Loucy (cell line): ENCODE measurements at regions not wholly inside any gene's neighbourhood (a gene's known extent, or its start where the extent isn't known, plus 50 kb on each side); places are given as distances from the start of the nearest gene placed in this dataset.

Experiments used
- H2AFZ ChIP-seq: fragments of 200-600 bp; sonication (generic); 2 replicates; pipeline ENCODE4 v1.6.0; 2016; ENCODE audit warnings: antibody characterized with exemption, mild to moderate bottlenecking, low read length, moderate library complexity
- H3F3A ChIP-seq: fragments of 200-600 bp; 2 replicates; pipeline ENCODE4 v1.6.0; 2016; ENCODE audit warnings: antibody characterized with exemption, low read depth, mild to moderate bottlenecking
- H3K27me3 ChIP-seq: fragments of 200-600 bp; sonication (generic); 2 replicates; pipeline ENCODE4 v1.6.1; 2014; ENCODE audit warnings: low read length, mild to moderate bottlenecking; ENCODE audit not compliant: insufficient read depth, poor library complexity, severe bottlenecking
- H3K36me3 ChIP-seq: fragments of 200-600 bp; sonication (generic); 2 replicates; pipeline ENCODE4 v1.6.1; 2016; ENCODE audit warnings: low read length; ENCODE audit not compliant: insufficient read depth
- H3K4me1 ChIP-seq: fragments of 200-600 bp; sonication (generic); 2 replicates; pipeline ENCODE4 v1.5.1; 2014; ENCODE audit warnings: low read length, mild to moderate bottlenecking; ENCODE audit not compliant: insufficient read depth, poor library complexity, severe bottlenecking
- H3K4me2 ChIP-seq: fragments of 200-600 bp; sonication (generic); 2 replicates; pipeline ENCODE4 v1.6.0; 2014; ENCODE audit warnings: antibody characterized with exemption, low read length, low read depth, mild to moderate bottlenecking; ENCODE audit not compliant: poor library complexity, severe bottlenecking
- H3K4me3 ChIP-seq: fragments of 200-600 bp; sonication (generic); 2 replicates; pipeline ENCODE4 v1.5.1; 2014; ENCODE audit warnings: low read length, mild to moderate bottlenecking, mixed read lengths; ENCODE audit not compliant: poor library complexity, severe bottlenecking
- H3K79me2 ChIP-seq: fragments of 200-600 bp; sonication (generic); 2 replicates; pipeline ENCODE4 v1.6.1; 2014; ENCODE audit warnings: low read length; ENCODE audit not compliant: insufficient read depth
- H3K9ac ChIP-seq: fragments of 200-600 bp; sonication (generic); 2 replicates; pipeline ENCODE4 v1.6.0; 2014; ENCODE audit warnings: mild to moderate bottlenecking, low read depth, low read length, moderate library complexity; ENCODE audit not compliant: poor library complexity, severe bottlenecking
- H3K9me2 ChIP-seq: fragments of 200-600 bp; sonication (generic); replicated peaks from 2 replicates; pipeline ENCODE4 v1.6.1; 2016; ENCODE audit warnings: low read depth, low read length, mixed read lengths
- H3K9me3 ChIP-seq: fragments of 200-600 bp; sonication (generic); 2 replicates; pipeline ENCODE4 v1.6.1; 2014; ENCODE audit warnings: mild to moderate bottlenecking, antibody characterized with exemption, low read length, low read depth; ENCODE audit not compliant: insufficient read depth
- H4K20me1 ChIP-seq: fragments of 200-600 bp; sonication (generic); 2 replicates; pipeline ENCODE4 v1.6.0; 2014; ENCODE audit warnings: antibody characterized with exemption, low read length, mild to moderate bottlenecking; ENCODE audit not compliant: insufficient read depth, poor library complexity, severe bottlenecking
- CTCF ChIP-seq: fragments of 200-600 bp; sonication (generic); conservative IDR thresholded peaks from 2 replicates; pipeline ENCODE4 v1.5.1; 2014; ENCODE audit warnings: mild to moderate bottlenecking, antibody characterized with exemption, low read length
- EZH2phosphoT487 ChIP-seq: fragments of 200-600 bp; IDR thresholded peaks from 2 replicates; pipeline ENCODE4 v1.6.1; 2018; ENCODE audit warnings: antibody characterized with exemption, mild to moderate bottlenecking, moderate library complexity, borderline replicate concordance

- Histone ChIP-seq H3K79me2 (no peaks in the 10 kb centered on the region), H4K20me1 (no peaks in the 10 kb centered on the region), H3K27me3 (no peaks in the 10 kb centered on the region), H2AFZ (no peak overlapping the region), H3K9ac (no peak overlapping the region), H3F3A (no peaks in the 10 kb centered on the region), H3K9me2 (no peaks in the 10 kb centered on the region), H3K36me3 (no peaks in the 10 kb centered on the region), H3K4me3 (no peak overlapping the region), H3K9me3 (no peaks in the 10 kb centered on the region), H3K4me2 (no peak overlapping the region), H3K4me1 (no peaks in the 10 kb centered on the region)
- TF ChIP-seq CTCF (no peak), EZH2phosphoT487 (no peak)
Measured at GRCh38 chr3:105006164-105006563, 360.5 kb upstream of the ALCAM start.

- no peaks in the 10 kb centered on the region for H3K9me3 ChIP-seq
- H3K4me3 ChIP-seq, result no peak overlapping the region
- no peak overlapping the region for H3K4me2 ChIP-seq
- no peaks in the 10 kb centered on the region for H4K20me1 ChIP-seq
- no peaks in the 10 kb centered on the region for H3K9me2 ChIP-seq
- no peaks in the 10 kb centered on the region for H3K36me3 ChIP-seq
- H3K4me1 ChIP-seq, result no peaks in the 10 kb centered on the region
- H3K79me2 ChIP-seq, result no peaks in the 10 kb centered on the region
- no peaks in the 10 kb centered on the region for H3K27me3 ChIP-seq
- no peak overlapping the region for H3K9ac ChIP-seq
- no peak overlapping the region for H2AFZ ChIP-seq
- TF ChIP-seq EZH2phosphoT487 (no peak), CTCF (no peak)
- H3F3A ChIP-seq, result no peaks in the 10 kb centered on the region
Measured at GRCh38 chr3:105013657-105014056, 353.1 kb upstream of the ALCAM start.

DNA sequence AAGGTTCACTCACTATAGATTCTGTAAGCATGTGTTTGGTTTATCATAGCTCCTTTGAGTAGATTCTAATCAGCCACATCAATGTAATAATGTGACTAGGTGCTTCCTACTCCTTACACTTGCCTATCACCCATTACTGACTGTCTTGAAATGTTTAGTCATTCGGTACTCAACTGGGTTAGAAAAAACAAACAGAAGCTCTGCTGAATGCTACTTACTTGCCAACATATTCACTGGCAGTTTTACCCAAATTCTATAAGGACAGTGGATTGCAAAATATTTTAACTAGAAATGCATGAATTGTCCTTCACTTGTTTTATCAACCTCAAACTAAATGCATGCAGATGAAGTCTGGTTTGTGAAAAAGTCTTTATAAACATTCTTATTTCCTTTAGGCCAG lies 352.1 kb upstream of the ALCAM start:
- Histone ChIP-seq H2AFZ (no peak overlapping the region), H3K9me3 (no peaks in the 10 kb centered on the region), H3K79me2 (no peaks in the 10 kb centered on the region), H3K27me3 (no peaks in the 10 kb centered on the region), H3F3A (no peaks in the 10 kb centered on the region), H3K4me1 (no peaks in the 10 kb centered on the region), H3K4me3 (no peak overlapping the region), H3K36me3 (no peaks in the 10 kb centered on the region), H4K20me1 (no peaks in the 10 kb centered on the region), H3K9ac (no peak overlapping the region), H3K4me2 (no peak overlapping the region), H3K9me2 (no peaks in the 10 kb centered on the region)
- TF ChIP-seq EZH2phosphoT487 (no peak), CTCF (no peak)
